GM12864 (cell line): ENCODE measurements at regions not wholly inside any gene's neighbourhood (a gene's known extent, or its start where the extent isn't known, plus 50 kb on each side); places are given as distances from the start of the nearest gene placed in this dataset.

ENCODE experiments used
- DNase-seq: peaks from one replicate; pipeline ENCODE4 v3.0.0-alpha.2; 2011; ENCODE audit warnings: low read depth
- H3K4me3 ChIP-seq: 2 replicates; pipeline ENCODE4 v1.5.1; 2011; ENCODE audit warnings: mild to moderate bottlenecking, low read depth, low read length, control low read depth
- TF ChIP-seq, protein P1 (sequence below): IDR thresholded peaks from 2 replicates; pipeline ENCODE4 v1.5.1; 2011; ENCODE audit warnings: low read depth, mild to moderate bottlenecking, moderate library complexity, low read length, control low read depth, inconsistent platforms; ENCODE audit errors: missing control alignments

GRCh38 chr14:26846388-26846787, 248.6 kb upstream of the NOVA1 start:
- TF ChIP-seq, protein P1, sequence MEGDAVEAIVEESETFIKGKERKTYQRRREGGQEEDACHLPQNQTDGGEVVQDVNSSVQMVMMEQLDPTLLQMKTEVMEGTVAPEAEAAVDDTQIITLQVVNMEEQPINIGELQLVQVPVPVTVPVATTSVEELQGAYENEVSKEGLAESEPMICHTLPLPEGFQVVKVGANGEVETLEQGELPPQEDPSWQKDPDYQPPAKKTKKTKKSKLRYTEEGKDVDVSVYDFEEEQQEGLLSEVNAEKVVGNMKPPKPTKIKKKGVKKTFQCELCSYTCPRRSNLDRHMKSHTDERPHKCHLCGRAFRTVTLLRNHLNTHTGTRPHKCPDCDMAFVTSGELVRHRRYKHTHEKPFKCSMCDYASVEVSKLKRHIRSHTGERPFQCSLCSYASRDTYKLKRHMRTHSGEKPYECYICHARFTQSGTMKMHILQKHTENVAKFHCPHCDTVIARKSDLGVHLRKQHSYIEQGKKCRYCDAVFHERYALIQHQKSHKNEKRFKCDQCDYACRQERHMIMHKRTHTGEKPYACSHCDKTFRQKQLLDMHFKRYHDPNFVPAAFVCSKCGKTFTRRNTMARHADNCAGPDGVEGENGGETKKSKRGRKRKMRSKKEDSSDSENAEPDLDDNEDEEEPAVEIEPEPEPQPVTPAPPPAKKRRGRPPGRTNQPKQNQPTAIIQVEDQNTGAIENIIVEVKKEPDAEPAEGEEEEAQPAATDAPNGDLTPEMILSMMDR: no peak
- DNase-seq: no peak
- no peak overlapping the region for H3K4me3 ChIP-seq

DNA sequence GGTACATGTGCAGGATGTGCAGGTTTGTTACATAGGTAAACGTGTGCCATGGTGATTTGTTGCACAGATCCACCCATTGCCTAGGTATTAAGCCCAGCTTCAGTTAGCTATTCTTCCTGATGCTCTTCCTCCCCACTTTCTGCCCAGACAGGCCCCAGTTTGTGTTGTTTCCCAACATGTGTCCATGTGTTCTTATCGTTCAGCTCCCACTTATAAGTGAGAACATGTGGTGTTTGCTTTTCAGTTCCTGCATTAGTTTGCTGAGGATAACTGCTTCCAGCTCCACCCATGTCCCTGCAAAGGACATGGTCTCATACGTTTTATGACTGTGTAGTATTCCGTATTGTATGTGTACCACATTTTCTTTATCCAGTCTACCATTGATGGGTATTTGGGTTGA, 251.7 kb upstream of the NOVA1 start:
- TF ChIP-seq, protein P1: no peak
- DNase-seq: no peak
- H3K4me3 ChIP-seq: no peak overlapping the region

DNA sequence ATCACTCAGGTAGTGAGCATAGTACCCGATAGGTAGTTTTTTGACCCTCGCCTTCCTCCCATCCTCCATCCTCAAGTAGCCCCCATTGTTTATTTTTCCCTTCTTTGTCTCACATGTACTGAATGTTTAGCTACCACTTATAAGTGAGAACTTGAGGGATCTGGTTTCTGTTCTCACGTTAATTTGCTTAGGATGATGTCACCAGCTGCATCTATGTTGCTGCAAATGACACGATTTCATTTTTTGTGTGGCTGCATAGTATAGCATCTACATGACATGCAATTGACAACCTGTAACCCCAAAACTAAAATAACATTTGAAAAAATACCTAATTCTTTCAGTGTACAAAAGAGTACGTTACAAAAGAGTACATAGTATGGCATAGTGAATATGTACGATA, 254.0 kb upstream of the NOVA1 start:
- no peak overlapping the region for H3K4me3 ChIP-seq
- no peak for DNase-seq
- TF ChIP-seq, protein P1: no peak

- no peak overlapping the region for H3K4me3 ChIP-seq
- DNase-seq: no peak
- TF ChIP-seq, protein P1: no peak
Measured at GRCh38 chr14:26855077-26855753, 257.4 kb upstream of the NOVA1 start.

DNA sequence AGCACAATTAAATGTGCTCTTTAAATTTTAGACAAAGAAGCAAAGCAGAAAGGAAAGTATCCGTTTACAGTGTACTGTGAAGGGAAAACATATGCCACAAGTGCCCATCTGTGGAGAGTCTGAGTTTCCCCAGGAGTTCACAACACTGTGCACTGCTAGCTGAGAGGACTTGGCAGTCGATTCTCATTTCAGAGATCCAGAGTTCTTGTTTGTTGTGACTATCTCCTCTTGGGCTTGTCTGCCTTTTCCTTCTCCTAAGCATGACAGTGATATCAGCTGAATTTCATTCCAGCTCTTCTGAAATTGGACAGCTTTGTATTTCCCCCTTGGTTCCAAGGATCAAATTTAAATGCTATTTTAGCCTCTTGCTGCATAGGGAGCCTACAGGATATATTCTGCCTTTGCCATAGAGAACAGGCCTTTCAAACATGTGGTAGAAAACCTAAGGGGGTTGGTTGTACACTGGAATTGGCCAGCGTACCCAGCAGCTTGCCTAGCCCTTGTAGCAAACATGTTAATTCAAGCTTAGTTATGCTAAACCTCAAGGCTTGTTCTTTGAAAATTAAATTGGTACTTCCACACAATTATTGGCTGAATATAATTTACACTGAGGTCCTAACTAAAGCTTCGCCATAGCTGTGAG, 259.2 kb upstream of the NOVA1 start:
- DNase-seq: no peak
- TF ChIP-seq, protein P1: no peak
- H3K4me3 ChIP-seq: no peak overlapping the region

GRCh38 chr14:26859483-26859882, 261.6 kb upstream of the NOVA1 start:
- no peak for DNase-seq
- TF ChIP-seq, protein P1: no peak
- no peak overlapping the region for H3K4me3 ChIP-seq

DNA sequence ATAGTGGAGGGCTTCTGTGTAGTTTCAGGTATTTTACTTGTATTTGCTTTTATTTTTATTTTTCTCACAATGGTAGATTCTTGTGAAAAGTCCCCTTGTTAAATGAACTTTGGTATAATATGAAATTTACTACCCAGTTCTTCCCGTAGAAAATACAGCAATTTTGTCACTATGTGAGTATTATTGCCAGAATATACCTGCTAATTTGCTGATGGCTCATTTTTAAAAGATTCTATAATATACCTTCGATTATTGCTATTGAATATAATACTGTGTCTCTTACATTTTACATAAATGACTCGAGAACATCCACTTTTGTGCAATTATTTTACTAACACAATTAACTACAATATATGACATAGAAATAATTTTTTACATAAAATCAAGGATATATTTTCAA, 262.3 kb upstream of the NOVA1 start:
- TF ChIP-seq, protein P1: no peak
- DNase-seq: no peak

More for the DNA sequence above, 262.3 kb upstream of the NOVA1 start:
- no peak overlapping the region for H3K4me3 ChIP-seq
